GM13977 (cell line): ENCODE measurements at regions not wholly inside any gene's neighbourhood (a gene's known extent, or its start where the extent isn't known, plus 50 kb on each side); places are given as distances from the start of the nearest gene placed in this dataset.

Experiments used
- DNase-seq: peaks from one replicate; pipeline ENCODE4 v3.0.0; 2012; ENCODE audit warnings: low spot score
- in situ Hi-C: fragments of 300-500 bp; cut with MboI; formaldehyde crosslinking; loops from one replicate; pipeline ENCODE4 v1.12.0; 2022; ENCODE audit warnings: low sequenced_read_pairs, low pct_unique_long_range_greater_than_20kb, mixed read lengths, inconsistent platforms; ENCODE audit not compliant: unreplicated experiment
- TF ChIP-seq, protein P1 (sequence below): IDR thresholded peaks from 2 replicates; pipeline ENCODE4 v1.5.1; 2012; ENCODE audit warnings: mild to moderate bottlenecking, control low read depth; ENCODE audit not compliant: insufficient read depth; ENCODE audit errors: extremely low read depth, missing control alignments

DNA sequence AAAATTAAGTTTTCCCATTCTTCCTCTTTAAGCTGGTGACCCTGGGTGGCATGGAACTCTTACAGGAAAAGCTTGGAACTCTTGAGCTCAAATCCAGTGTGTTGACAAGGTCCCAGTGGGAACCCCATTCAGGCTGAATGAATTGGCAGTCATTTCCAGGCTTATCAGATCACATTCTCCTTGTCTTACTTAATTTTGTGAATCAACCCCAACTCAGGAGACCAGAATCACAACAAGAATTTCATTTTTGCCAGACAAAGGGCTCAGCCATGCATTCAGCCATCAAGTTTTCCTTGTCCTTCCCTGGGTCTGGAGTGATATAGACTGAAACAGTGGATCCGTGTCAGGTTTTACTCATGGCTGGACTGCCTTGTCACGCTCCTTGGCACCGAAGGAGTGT is 92.1 kb upstream of the EEF1E1 start:
- TF ChIP-seq, protein P1, sequence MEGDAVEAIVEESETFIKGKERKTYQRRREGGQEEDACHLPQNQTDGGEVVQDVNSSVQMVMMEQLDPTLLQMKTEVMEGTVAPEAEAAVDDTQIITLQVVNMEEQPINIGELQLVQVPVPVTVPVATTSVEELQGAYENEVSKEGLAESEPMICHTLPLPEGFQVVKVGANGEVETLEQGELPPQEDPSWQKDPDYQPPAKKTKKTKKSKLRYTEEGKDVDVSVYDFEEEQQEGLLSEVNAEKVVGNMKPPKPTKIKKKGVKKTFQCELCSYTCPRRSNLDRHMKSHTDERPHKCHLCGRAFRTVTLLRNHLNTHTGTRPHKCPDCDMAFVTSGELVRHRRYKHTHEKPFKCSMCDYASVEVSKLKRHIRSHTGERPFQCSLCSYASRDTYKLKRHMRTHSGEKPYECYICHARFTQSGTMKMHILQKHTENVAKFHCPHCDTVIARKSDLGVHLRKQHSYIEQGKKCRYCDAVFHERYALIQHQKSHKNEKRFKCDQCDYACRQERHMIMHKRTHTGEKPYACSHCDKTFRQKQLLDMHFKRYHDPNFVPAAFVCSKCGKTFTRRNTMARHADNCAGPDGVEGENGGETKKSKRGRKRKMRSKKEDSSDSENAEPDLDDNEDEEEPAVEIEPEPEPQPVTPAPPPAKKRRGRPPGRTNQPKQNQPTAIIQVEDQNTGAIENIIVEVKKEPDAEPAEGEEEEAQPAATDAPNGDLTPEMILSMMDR = no peak
- in situ Hi-C loops = no loop called here
- DNase-seq = no peak

DNA sequence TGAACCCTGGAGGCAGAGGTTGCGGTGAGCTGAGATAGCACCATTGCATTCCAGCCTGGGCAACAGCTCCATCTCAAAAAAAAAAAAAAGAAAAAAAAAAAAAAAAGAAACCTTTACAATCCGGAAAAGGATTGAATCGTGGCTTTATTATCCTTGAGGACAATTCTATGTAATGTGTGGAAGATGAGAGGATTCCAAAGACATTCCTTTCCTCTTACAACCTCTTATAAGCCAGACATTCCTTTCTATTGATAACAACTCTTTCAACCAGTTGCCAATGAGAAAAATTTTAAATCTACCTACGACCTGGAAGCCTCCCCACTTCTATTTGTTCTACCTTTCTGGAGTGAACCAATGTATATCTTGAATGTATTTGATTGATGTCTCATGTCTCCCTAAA is 91.2 kb upstream of the EEF1E1 start:
- TF ChIP-seq, protein P1 = no peak
- DNase-seq = no peak
- in situ Hi-C loops = no loop called here

DNA sequence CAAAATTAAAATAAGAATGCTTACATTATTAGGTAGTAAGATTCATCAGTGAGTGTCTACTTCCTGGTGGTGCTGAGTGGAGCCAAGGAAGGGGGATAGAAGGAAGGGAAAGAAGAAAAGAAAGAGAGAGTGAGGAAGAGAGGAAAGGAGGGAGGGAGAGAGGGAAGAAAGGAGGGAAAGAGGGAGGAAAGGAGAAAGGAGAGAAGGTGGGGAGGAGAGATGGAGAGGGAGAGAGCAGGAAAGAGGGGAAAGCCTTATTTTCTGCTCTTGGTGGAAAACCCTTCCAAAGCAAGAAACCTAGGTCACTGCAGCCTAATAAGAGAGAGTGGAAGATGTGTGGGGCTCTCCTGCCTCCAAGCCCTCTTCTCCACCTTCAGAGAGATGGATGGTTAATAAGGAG is 90.2 kb upstream of the EEF1E1 start:
- in situ Hi-C loops = no loop called here
- TF ChIP-seq, protein P1 = no peak
- no peak for DNase-seq

DNA sequence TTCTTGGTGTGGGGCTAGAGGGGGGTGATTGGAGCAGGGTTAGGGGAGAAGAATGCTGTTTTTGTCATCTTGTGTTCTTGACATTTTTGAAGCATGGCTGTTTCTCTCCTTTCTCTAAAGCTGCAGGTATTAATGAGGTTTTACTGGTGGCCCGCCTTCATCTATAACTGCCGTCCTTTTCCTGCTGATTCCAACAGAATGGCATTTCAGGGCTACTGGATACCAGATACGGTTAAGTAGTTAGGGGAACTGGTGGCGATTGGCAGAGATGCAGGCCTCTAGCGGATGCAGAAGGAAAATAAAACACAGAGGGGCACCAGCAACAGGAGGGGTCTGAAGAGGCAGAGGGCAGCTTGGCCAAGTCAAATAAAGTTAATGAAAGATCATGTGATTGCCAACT is 89.7 kb upstream of the EEF1E1 start:
- TF ChIP-seq, protein P1 = no peak
- DNase-seq = no peak

GRCh38 chr6:8191629-8192028 is 89.3 kb upstream of the EEF1E1 start:
- TF ChIP-seq, protein P1 = no peak
- in situ Hi-C loops = no loop called here
- DNase-seq = no peak

More for the DNA sequence above, 89.7 kb upstream of the EEF1E1 start:
- in situ Hi-C loops = no loop called here

- in situ Hi-C loops = no loop called here
- TF ChIP-seq, protein P1 = no peak
- DNase-seq = no peak
Measured at GRCh38 chr6:8187209-8187608, 84.9 kb upstream of the EEF1E1 start.
